Left ventricle myocardium superior (tissue), 1 donor: ENCODE measurements at regions not wholly inside any gene's neighbourhood (a gene's known extent, or its start where the extent isn't known, plus 50 kb on each side); places are given as distances from the start of the nearest gene placed in this dataset.

Experiments
- ATAC-seq: fragments of 200-7000 bp; cut with Tn5 transposase; one replicate; pipeline ENCODE4 v1.9.1; 2020; ENCODE audit warnings: mild to moderate bottlenecking, moderate library complexity
- DNase-seq: peaks from one replicate; pipeline ENCODE4 v3.0.0-alpha.2; 2020
- intact Hi-C: fragments of 100-400 bp; cut with micrococcal nuclease; formaldehyde crosslinking; loops from one replicate; pipeline ENCODE4 v1.11.0; 2022
- donor health status: DM: no; HTN: yes; CAD: no; lungs with severe emphysema.

DNA sequence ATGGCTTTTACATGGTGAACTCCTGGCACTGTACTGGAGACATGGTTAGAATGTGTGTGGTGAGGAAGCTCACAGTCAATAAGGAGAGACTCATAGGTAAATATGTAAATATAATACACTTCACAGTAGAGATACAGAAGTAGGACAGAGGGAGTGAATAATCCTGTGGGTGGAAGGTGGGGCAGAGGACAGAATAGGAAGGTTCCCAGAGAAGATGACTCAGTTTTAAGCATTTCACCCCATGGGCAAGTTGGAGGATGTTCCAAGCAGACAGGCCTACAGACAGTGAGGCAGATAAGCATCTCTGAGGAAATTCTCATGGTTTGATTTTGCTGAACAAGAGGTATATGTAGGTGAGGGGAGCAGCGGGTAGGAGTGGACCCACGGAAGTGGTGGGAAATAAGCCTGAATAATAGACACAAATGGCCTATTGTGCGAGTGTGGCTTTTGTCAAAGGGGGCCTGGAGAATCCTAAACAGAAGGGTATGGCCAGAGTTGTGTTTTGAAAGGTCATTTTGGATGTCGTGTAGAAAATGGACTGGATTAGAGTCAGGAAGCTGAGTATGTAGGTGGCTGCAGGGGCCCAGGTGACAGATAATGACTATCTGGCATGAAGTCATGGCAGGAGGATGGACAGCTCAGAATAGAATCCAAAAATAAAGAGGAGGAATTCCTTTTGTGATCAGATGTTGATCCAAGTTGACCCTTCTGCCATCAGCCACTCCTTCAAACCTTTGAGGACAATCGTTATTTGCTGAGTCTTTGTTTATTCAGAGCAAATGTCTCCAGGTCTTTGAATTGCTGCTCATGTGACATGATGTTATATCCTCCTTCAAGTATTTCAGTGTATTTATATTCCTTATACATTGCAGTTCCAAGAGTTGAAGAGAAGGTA is 97.3 kb upstream of the THRB start:
- ATAC-seq (no peak), DNase-seq (no peak)
- intact Hi-C loops = no loop called here

GRCh38 chr3:24594161-24594560 is 99.5 kb upstream of the THRB start:
- ATAC-seq (no peak), DNase-seq (no peak)
- intact Hi-C loops = no loop called here

- DNase-seq (no peak), ATAC-seq (no peak)
- intact Hi-C loops = no loop called here
Observed at GRCh38 chr3:24595796-24596195, 101.1 kb upstream of the THRB start.

DNA sequence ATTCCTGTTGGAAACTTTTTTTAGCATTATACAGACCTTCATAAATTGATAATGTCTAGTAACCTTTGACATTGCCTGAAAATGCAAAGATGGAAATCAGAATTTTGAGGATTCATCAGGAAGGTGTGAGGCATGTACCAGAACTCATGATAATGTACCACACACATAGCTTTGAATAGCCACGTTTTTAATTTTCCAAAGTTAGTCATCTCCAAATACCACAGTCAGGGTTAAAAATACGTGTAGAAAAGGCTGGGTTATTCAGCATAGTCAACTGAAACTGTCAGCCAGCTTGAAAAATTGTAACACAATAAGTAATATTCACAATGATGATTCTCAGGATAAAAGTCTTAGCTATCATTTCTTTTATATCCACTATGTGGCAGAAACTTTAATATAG is 102.0 kb upstream of the THRB start:
- ATAC-seq = no peak
- no peak for DNase-seq
- intact Hi-C loops = no loop called here

GRCh38 chr3:24598695-24599470 is 104.2 kb upstream of the THRB start:
- intact Hi-C loops = no loop called here
- DNase-seq (no peak), ATAC-seq (no peak)

GRCh38 chr3:24601066-24601939 is 106.7 kb upstream of the THRB start:
- ATAC-seq = no peak
- intact Hi-C loops = no loop called here

DNA sequence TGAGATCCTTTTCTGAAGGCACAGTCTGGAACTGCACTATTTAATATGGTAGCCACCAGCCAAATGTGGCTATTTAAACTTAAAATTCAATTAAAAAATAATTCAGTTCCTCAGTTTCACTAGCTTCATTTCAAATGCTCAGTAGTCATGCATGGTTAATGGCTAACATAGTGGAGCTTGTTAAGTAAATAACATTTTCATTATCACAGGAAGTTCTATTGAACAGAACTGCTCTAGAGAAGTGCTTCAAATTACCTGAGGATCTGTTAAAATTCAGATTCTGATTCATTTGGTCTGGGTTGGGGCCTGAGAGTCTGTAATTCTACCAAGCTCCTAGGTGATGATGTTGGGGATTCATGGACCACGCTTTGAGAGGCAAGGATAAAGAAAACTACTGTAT is 109.6 kb upstream of the THRB start:
- no peak for ATAC-seq
- DNase-seq = no peak
- intact Hi-C loops = no loop called here

More at GRCh38 chr3:24601066-24601939, 106.7 kb upstream of the THRB start:
- DNase-seq = no peak

- ATAC-seq (no peak), DNase-seq (no peak)
- intact Hi-C loops = no loop called here
Observed at GRCh38 chr3:24605511-24606028, 110.9 kb upstream of the THRB start.

- no peak for ATAC-seq
Observed at GRCh38 chr3:24607281-24607680, 112.6 kb upstream of the THRB start.

GRCh38 chr3:24608701-24609390 is 114.2 kb upstream of the THRB start:
- no peak for DNase-seq
- ATAC-seq = no peak
- intact Hi-C loops = no loop called here

More at GRCh38 chr3:24607281-24607680, 112.6 kb upstream of the THRB start:
- intact Hi-C loops = no loop called here
- DNase-seq = no peak

DNA sequence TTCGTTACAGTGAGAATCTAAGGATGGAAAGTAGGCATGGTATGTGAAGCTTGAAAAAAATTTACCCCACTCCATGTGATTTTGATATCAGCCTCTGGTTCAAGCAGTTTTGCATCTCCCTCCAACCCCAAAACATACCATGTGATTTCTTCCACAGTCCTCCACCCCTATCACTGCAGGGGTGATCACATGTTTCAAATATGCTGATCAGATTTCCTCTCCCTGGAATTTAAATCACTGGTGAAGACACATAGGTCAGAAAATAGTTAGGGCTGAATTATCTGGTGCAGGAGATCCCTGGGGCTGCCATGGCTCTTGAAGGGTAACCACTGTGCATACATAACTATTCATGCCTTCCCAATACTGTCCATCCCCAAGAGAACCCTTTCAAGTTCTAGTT is 119.7 kb upstream of the THRB start:
- intact Hi-C loops = no loop called here
- ATAC-seq = no peak
- no peak for DNase-seq

DNA sequence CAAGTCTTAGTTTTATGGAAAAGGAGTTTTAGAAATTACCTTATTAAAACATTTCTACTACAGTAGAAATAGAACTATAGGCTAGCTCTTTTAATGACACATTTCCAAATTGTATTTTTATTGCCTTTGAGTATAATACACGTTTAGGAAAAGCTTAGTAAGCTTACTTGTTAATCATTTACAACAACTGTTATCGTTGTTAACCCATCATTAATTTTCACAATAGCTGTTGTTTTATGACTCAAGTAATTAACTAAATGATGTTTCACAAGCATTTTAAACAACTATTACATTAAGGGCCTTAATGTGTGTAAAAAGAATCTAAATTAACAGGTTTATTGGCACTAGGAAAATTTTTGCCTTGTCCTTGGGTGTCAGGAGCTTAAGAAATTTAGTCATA is 120.5 kb upstream of the THRB start:
- intact Hi-C loops = no loop called here
- no peak for ATAC-seq
- no peak for DNase-seq

DNA sequence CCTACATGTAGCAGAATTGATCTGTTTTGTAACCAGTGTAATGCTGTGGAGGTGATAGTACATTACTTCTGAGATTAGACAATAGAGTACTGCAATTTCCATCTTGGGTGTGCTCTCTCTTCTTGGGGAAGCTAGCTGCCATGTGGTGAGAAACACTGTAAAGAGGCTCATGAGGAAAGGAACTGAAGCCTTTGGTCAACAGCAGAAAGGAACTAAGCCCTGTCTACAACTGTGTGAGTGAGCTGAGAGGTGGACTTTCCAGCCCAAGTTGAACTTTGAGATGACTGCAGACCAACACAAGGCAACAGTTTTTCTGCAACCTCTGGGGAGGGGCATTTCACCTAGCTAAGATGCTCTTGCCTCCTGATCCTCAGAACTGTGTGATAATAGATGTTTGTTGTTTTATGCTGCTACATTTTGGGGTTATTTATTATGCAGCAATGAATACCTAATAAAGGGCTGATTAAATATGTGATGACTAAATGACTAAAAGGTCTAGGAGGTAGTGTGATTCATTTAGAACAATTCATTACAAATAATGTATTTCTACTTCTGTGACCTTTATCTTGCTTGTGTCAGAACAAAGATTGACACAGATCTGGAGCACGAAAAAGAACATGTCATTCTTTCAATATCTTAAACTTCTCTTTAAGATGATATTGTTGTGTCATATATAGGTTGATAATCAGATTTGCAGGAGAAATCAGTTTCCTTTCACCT is 121.6 kb upstream of the THRB start:
- no peak for ATAC-seq
- intact Hi-C loops = no loop called here

GRCh38 chr3:24622138-24622537 is 127.5 kb upstream of the THRB start:
- ATAC-seq = no peak
- no peak for DNase-seq
- intact Hi-C loops = no loop called here

More for the DNA sequence above, 121.6 kb upstream of the THRB start:
- DNase-seq = no peak

DNA sequence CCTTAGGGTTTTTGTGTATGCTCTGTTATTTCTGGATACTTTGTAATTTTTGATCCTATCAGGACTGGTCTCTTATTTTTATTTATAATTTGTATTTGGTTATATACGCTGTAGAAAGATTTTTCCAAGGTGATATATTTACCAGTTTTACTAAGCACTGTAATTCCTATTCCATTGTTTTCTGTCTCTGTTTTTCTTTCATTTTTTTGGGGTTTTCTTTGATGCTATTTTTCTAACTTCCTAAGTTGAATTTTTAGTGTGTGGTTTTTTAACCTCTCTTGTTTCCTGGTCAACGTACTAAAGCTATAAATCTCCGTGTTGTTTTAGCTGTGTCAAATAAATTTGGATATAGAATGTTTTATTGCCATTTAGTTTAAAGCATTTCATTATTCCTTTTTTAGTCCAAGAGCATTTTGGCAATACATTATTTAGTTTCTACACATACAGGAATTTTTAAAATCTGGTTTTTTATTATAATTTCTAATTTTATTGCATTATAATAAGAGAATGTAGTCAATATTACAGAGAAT is 128.1 kb upstream of the THRB start:
- ATAC-seq (no peak), DNase-seq (no peak)
- intact Hi-C loops = no loop called here

GRCh38 chr3:24623657-24624056 is 129.0 kb upstream of the THRB start:
- DNase-seq (no peak), ATAC-seq (no peak)
- intact Hi-C loops = no loop called here

GRCh38 chr3:24624938-24625681 is 130.5 kb upstream of the THRB start:
- no peak for ATAC-seq
- no peak for DNase-seq
- intact Hi-C loops = no loop called here
